ENCODE measurements at regions not wholly inside any gene's neighbourhood (a gene's known extent, or its start where the extent isn't known, plus 50 kb on each side); places are given as distances from the start of the nearest gene placed in this dataset.
A peak's percentile ranks its signal among the peaks of the same experiment; 100 is the strongest.

DNA sequence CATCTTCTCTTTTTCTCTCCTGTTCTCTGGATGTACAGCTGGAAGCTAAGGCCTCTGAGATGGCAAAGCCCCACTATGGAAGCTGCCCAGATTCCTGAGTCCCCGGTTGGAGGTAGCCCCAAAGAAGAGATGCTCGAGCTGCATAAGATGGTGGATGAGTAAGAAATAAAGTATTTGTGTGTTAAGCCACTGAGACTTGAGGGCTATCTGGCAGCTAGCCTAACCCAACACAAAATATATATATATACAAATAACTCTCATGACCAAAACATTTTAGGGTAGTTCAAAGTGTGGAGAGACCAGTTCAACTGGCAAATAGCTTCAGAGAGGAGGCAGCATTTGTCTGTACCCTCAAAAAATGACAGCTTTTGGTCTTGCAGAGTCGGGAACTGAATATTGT is 72.4 kb upstream of the PDE1C start:
- no peaks in the 10 kb centered on the region for H3K27me3 Mint-ChIP-seq (ENCODE audit: low read depth)
- TF ChIP-seq, protein P1, sequence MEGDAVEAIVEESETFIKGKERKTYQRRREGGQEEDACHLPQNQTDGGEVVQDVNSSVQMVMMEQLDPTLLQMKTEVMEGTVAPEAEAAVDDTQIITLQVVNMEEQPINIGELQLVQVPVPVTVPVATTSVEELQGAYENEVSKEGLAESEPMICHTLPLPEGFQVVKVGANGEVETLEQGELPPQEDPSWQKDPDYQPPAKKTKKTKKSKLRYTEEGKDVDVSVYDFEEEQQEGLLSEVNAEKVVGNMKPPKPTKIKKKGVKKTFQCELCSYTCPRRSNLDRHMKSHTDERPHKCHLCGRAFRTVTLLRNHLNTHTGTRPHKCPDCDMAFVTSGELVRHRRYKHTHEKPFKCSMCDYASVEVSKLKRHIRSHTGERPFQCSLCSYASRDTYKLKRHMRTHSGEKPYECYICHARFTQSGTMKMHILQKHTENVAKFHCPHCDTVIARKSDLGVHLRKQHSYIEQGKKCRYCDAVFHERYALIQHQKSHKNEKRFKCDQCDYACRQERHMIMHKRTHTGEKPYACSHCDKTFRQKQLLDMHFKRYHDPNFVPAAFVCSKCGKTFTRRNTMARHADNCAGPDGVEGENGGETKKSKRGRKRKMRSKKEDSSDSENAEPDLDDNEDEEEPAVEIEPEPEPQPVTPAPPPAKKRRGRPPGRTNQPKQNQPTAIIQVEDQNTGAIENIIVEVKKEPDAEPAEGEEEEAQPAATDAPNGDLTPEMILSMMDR (IDR thresholded peaks at IDR 0.05): no peak
- H3K27ac Mint-ChIP-seq (ENCODE audit: unreplicated experiment): peak overlapping the region; percentile 76
- H3K4me1 Mint-ChIP-seq (ENCODE audit: low read depth): peaks cover 33% of the 10 kb centered on the region
- no peak for DNase-seq (ENCODE audit: low spot score)
- H3K4me3 Mint-ChIP-seq (ENCODE audit: unreplicated experiment): no peak overlapping the region
- H3K9me3 Mint-ChIP-seq (ENCODE audit: low read depth): no peaks in the 10 kb centered on the region
- H3K36me3 Mint-ChIP-seq (ENCODE audit: low read depth): peaks cover 1% of the 10 kb centered on the region

DNA sequence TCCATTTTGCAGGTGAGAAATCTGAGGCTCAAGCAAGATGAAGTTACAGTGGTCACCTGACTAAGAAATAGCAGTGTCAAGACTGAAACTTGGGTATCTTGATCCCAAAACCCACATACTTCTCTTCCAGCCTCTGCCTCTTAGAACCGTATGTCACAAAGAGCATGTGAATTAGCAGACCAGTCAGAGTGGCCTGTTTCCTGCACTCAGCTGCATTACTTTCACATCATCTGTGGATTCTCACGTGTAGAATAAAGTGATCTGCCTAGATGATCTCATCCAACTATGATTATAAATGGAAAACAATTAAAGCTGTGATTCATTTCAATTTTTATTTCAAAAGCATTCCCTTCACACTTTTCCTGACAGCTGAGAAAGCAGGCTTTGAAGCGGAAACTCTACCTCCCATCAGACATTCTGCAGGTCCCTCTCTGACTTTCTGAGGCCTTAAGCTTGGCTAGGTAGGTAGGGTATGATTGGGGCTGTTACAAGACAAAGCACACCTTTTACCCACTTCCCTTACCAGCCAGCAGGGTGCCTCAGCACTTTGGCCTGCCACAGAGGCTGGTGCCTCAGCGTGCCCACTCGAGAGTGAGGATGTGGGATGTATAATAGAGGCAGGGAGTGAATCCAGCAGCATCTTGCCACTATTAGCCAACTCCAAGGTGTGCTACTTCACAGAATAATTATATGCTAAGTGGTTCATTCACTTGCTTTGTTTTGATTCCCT is 70.2 kb upstream of the PDE1C start:
- Mint-ChIP-seq H3K4me3 (ENCODE audit: unreplicated experiment) (no peak overlapping the region), H3K27me3 (ENCODE audit: low read depth) (no peaks in the 10 kb centered on the region), H3K4me1 (ENCODE audit: low read depth) (peaks cover 26% of the 10 kb centered on the region), H3K9me3 (ENCODE audit: low read depth) (peaks cover 4% of the 10 kb centered on the region), H3K36me3 (ENCODE audit: low read depth) (peaks cover 1% of the 10 kb centered on the region), H3K27ac (ENCODE audit: unreplicated experiment) (no peak overlapping the region)
- DNase-seq (ENCODE audit: low spot score): no peak
- TF ChIP-seq, protein P1 (IDR thresholded peaks at IDR 0.05): peak; percentile 8

DNA sequence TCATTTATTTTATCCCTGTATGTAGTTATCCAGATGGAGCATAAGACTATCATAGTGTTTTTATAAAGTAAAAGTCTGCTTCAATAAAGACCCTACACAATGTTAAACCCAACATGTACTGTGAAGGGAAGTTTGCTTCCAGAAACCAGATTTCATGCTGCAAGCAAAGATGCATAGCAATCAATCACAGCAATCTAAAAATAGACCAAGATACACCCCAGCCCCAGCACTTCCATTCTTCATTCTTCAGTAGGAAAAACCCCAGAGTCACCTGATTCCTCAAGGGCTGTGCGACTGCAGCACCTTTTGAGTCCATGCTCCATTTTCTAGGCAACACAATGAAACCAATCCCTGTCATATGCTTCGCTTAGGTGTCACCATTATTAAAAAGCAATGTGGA is 66.9 kb upstream of the PDE1C start:
- H3K4me3 Mint-ChIP-seq (ENCODE audit: unreplicated experiment): no peak overlapping the region
- H3K9me3 Mint-ChIP-seq (ENCODE audit: low read depth): peaks cover 22% of the 10 kb centered on the region
- no peaks in the 10 kb centered on the region for H3K27me3 Mint-ChIP-seq (ENCODE audit: low read depth)
- TF ChIP-seq, protein P1 (IDR thresholded peaks at IDR 0.05): no peak
- H3K27ac Mint-ChIP-seq (ENCODE audit: unreplicated experiment): no peak overlapping the region
- peaks cover 8% of the 10 kb centered on the region for H3K4me1 Mint-ChIP-seq (ENCODE audit: low read depth)
- peaks cover 2% of the 10 kb centered on the region for H3K36me3 Mint-ChIP-seq (ENCODE audit: low read depth)
- no peak for DNase-seq (ENCODE audit: low spot score)

DNA sequence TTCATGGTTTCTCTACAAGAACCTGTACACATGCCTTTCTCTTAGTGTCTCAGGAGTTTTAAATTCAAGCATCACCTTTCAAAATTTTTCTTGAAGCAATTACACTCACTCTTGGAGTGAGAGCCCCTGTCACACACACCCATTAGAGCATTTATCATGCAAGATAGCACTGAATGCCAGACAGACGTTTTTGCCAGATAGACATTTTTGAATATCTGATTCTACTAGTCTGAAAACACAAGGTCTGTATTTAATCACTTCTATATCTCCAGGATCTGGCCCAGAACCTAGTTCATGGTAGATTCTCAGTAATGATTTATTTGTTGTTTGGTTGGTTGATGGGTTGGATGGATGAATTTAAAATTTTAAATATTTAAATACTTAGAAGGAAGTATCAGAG is 60.9 kb upstream of the PDE1C start:
- no peak overlapping the region for H3K27ac Mint-ChIP-seq (ENCODE audit: unreplicated experiment)
- TF ChIP-seq, protein P1 (IDR thresholded peaks at IDR 0.05): no peak
- peaks cover 2% of the 10 kb centered on the region for H3K36me3 Mint-ChIP-seq (ENCODE audit: low read depth)
- DNase-seq (ENCODE audit: low spot score): no peak
- H3K4me1 Mint-ChIP-seq (ENCODE audit: low read depth): no peaks in the 10 kb centered on the region
- no peak overlapping the region for H3K4me3 Mint-ChIP-seq (ENCODE audit: unreplicated experiment)
- no peaks in the 10 kb centered on the region for H3K27me3 Mint-ChIP-seq (ENCODE audit: low read depth)
- peaks cover 25% of the 10 kb centered on the region for H3K9me3 Mint-ChIP-seq (ENCODE audit: low read depth)

DNA sequence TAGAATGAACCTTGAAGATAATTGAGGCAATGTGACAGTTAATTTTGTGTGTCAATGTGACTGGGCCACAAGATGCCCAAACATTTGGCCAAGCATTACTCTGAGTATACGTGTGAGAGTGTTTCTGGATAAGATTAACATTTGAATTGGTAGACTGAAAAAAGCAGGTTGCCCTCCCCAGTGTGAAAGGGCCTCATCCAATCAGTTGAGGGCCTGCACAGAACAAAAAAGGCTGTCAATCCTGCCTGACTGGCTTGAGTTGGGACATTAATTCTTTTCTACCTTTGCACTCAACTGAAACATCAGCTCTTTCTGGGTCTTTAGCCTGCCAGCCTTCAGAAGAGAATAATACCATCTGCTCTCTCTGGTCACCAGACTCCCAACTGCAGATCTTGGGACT is 56.6 kb upstream of the PDE1C start:
- no peak for DNase-seq (ENCODE audit: low spot score)
- no peak overlapping the region for H3K27ac Mint-ChIP-seq (ENCODE audit: unreplicated experiment)
- TF ChIP-seq, protein P1 (IDR thresholded peaks at IDR 0.05): no peak
- H3K27me3 Mint-ChIP-seq (ENCODE audit: low read depth): no peaks in the 10 kb centered on the region
- H3K4me3 Mint-ChIP-seq (ENCODE audit: unreplicated experiment): no peak overlapping the region
- no peaks in the 10 kb centered on the region for H3K4me1 Mint-ChIP-seq (ENCODE audit: low read depth)
- peaks cover 28% of the 10 kb centered on the region for H3K9me3 Mint-ChIP-seq (ENCODE audit: low read depth)
- peaks cover 7% of the 10 kb centered on the region for H3K36me3 Mint-ChIP-seq (ENCODE audit: low read depth)
